SU-DHL-6 (cell line): ENCODE measurements at regions not wholly inside any gene's neighbourhood (a gene's known extent, or its start where the extent isn't known, plus 50 kb on each side); places are given as distances from the start of the nearest gene placed in this dataset.

Experiments used
- H2AFZ ChIP-seq: fragments of 200-600 bp; sonication (generic); 2 replicates; pipeline ENCODE4 v1.6.1; 2014; ENCODE audit warnings: low read depth, mild to moderate bottlenecking, moderate library complexity, mixed read lengths, antibody characterized with exemption, low read length; ENCODE audit not compliant: severe bottlenecking
- H3F3A ChIP-seq: fragments of 200-600 bp; shearing (Covaris generic); 2 replicates; pipeline ENCODE4 v1.6.0; 2016; ENCODE audit warnings: antibody characterized with exemption, mild to moderate bottlenecking; ENCODE audit not compliant: insufficient read depth
- H3K27ac ChIP-seq: fragments of 200-600 bp; sonication (generic); 2 replicates; pipeline ENCODE4 v1.5.1; 2016; ENCODE audit warnings: low read depth, mild to moderate bottlenecking, low read length, moderate library complexity, mixed read lengths
- H3K27me3 ChIP-seq: fragments of 200-600 bp; sonication (generic), shearing (Covaris generic); 2 replicates; pipeline ENCODE4 v1.6.0; 2014; ENCODE audit warnings: mild to moderate bottlenecking, low read length
- H3K36me3 ChIP-seq: fragments of 200-600 bp; sonication (generic); 2 replicates; pipeline ENCODE4 v1.6.1; 2014; ENCODE audit warnings: mild to moderate bottlenecking, low read length, mixed read lengths
- H3K4me2 ChIP-seq: fragments of 300-600, 200-600 bp; shearing (Covaris generic), sonication (generic); 2 replicates; pipeline ENCODE4 v1.6.0; 2014; ENCODE audit warnings: low read length, low read depth, mild to moderate bottlenecking; ENCODE audit not compliant: poor library complexity, severe bottlenecking
- H3K4me3 ChIP-seq: fragments of 200-600 bp; sonication (generic); 2 replicates; pipeline ENCODE4 v1.5.1; 2014; ENCODE audit warnings: antibody characterized with exemption, low read length, mild to moderate bottlenecking, mixed read lengths; ENCODE audit not compliant: insufficient read depth, poor library complexity, severe bottlenecking
- H3K79me2 ChIP-seq: fragments of 200-600 bp; sonication (generic); 2 replicates; pipeline ENCODE4 v1.6.1; 2014; ENCODE audit warnings: mild to moderate bottlenecking, low read length, moderate library complexity; ENCODE audit not compliant: insufficient read depth
- H3K9ac ChIP-seq: fragments of 200-600 bp; sonication (generic); 2 replicates; pipeline ENCODE4 v1.7.0; 2014; ENCODE audit warnings: mild to moderate bottlenecking, low read length
- H3K9me2 ChIP-seq: fragments of 200-600 bp; sonication (generic); replicated peaks from 2 replicates; pipeline ENCODE4 v1.6.1; 2014; ENCODE audit warnings: low read length; ENCODE audit not compliant: insufficient read depth
- H3K9me3 ChIP-seq: fragments of 200-600 bp; sonication (generic); 2 replicates; pipeline ENCODE4 v1.6.1; 2014; ENCODE audit warnings: low read length, mixed read lengths; ENCODE audit not compliant: insufficient read depth
- H4K20me1 ChIP-seq: fragments of 200-600 bp; sonication (generic); 2 replicates; pipeline ENCODE4 v1.6.1; 2014; ENCODE audit warnings: low read depth, mild to moderate bottlenecking, antibody characterized with exemption, low read length, moderate library complexity, mixed read lengths
- EZH2phosphoT487 ChIP-seq: fragments of 200-600 bp; sonication (generic), shearing (Covaris generic); conservative IDR thresholded peaks from 2 replicates; pipeline ENCODE4 v1.6.1; 2018; ENCODE audit warnings: mild to moderate bottlenecking, antibody characterized with exemption, low read length, moderate library complexity, mixed read lengths
- TF ChIP-seq, protein P1 (sequence below): fragments of 200-600 bp; sonication (generic); IDR thresholded peaks from one replicate; pipeline ENCODE4 v1.5.1; 2017; ENCODE audit warnings: antibody characterized with exemption, mild to moderate bottlenecking, low read length, moderate library complexity; ENCODE audit not compliant: insufficient read depth, poor library complexity, severe bottlenecking

DNA sequence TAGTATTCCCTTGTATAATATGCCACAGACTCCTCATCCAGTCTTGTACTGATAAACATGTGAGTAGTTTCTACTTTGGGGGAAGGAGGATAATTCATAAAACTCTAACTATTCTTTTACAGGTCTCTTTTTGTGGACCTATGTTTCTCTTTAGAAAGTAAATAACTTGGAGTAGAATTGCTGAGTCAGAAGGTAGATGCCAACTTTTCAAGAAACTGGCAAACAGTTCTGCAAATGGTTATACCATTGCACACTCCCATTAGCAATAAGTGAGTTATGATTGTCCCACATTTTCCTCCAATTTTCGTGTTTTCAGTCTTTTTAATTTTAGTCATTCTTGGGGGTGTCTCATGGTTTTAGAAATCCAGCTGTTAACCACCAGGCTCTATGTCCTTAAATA is 477.2 kb upstream of the LRRTM4 start:
- no peaks in the 10 kb centered on the region for H3K9me2 ChIP-seq
- no peaks in the 10 kb centered on the region for H4K20me1 ChIP-seq
- TF ChIP-seq EZH2phosphoT487, result no peak
- TF ChIP-seq, protein P1, sequence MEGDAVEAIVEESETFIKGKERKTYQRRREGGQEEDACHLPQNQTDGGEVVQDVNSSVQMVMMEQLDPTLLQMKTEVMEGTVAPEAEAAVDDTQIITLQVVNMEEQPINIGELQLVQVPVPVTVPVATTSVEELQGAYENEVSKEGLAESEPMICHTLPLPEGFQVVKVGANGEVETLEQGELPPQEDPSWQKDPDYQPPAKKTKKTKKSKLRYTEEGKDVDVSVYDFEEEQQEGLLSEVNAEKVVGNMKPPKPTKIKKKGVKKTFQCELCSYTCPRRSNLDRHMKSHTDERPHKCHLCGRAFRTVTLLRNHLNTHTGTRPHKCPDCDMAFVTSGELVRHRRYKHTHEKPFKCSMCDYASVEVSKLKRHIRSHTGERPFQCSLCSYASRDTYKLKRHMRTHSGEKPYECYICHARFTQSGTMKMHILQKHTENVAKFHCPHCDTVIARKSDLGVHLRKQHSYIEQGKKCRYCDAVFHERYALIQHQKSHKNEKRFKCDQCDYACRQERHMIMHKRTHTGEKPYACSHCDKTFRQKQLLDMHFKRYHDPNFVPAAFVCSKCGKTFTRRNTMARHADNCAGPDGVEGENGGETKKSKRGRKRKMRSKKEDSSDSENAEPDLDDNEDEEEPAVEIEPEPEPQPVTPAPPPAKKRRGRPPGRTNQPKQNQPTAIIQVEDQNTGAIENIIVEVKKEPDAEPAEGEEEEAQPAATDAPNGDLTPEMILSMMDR, result no peak

DNA sequence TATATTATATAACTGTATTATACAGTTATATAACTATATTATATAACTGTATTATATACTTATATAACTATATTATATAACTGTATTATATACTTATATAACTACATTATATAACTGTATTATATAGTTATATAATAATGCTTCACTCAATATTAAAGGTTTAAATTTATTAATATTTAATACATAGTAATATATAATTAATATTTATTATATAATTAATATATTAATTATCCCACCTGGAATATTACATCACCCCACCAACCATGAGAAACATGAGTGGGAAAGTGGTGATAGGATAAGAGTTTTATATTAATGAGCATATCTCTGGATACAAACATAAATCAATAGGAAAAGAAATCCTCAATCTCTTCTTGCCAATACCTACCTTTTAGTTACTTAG is 487.1 kb upstream of the LRRTM4 start:
- Histone ChIP-seq H4K20me1 (no peaks in the 10 kb centered on the region), H3K79me2 (no peaks in the 10 kb centered on the region)
- TF ChIP-seq, protein P1, result no peak
- no peak for TF ChIP-seq EZH2phosphoT487

More for the DNA sequence above, 477.2 kb upstream of the LRRTM4 start:
- H3K27me3 ChIP-seq, result no peaks in the 10 kb centered on the region
- no peak overlapping the region for H3K27ac ChIP-seq
- H3K9me3 ChIP-seq, result no peaks in the 10 kb centered on the region
- H3K36me3 ChIP-seq, result no peaks in the 10 kb centered on the region
- no peak overlapping the region for H3K4me3 ChIP-seq
- H3K4me2 ChIP-seq, result no peak overlapping the region
- no peaks in the 10 kb centered on the region for H3K79me2 ChIP-seq
- no peaks in the 10 kb centered on the region for H3F3A ChIP-seq
- H3K9ac ChIP-seq, result no peak overlapping the region
- H2AFZ ChIP-seq, result no peak overlapping the region

DNA sequence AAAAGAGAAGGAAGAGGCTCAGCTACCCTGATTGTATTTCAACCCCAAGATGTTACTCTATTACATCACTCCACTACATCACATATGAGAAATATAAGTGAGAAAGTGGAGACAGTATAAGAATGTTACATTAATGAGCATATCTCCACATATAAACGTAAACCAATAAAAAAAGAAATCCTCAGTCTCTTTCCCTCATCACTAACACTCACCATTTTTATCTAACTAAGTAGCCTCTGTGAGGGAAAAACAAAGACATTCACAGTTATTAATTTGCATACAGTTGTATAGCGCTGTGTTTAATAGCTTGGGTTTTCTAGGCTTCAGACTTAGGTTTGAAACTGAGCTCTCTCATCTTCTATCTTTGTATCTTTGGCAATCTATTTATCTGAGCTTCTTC is 489.1 kb upstream of the LRRTM4 start:
- Histone ChIP-seq H3K36me3 (no peaks in the 10 kb centered on the region), H3K27me3 (no peaks in the 10 kb centered on the region), H3F3A (no peaks in the 10 kb centered on the region), H3K9me2 (no peaks in the 10 kb centered on the region), H3K27ac (no peak overlapping the region), H3K9ac (no peak overlapping the region), H3K4me2 (no peak overlapping the region), H3K79me2 (no peaks in the 10 kb centered on the region), H3K4me3 (no peak overlapping the region), H4K20me1 (no peaks in the 10 kb centered on the region), H3K9me3 (no peaks in the 10 kb centered on the region), H2AFZ (no peak overlapping the region)
- no peak for TF ChIP-seq EZH2phosphoT487
- TF ChIP-seq, protein P1, result no peak

More for the DNA sequence above, 487.1 kb upstream of the LRRTM4 start:
- Histone ChIP-seq H3K9me3 (no peaks in the 10 kb centered on the region), H3K27me3 (no peaks in the 10 kb centered on the region), H2AFZ (no peak overlapping the region), H3K4me3 (no peak overlapping the region), H3K4me2 (no peak overlapping the region), H3K9ac (no peak overlapping the region), H3K27ac (no peak overlapping the region), H3F3A (no peaks in the 10 kb centered on the region), H3K36me3 (no peaks in the 10 kb centered on the region), H3K9me2 (no peaks in the 10 kb centered on the region)

DNA sequence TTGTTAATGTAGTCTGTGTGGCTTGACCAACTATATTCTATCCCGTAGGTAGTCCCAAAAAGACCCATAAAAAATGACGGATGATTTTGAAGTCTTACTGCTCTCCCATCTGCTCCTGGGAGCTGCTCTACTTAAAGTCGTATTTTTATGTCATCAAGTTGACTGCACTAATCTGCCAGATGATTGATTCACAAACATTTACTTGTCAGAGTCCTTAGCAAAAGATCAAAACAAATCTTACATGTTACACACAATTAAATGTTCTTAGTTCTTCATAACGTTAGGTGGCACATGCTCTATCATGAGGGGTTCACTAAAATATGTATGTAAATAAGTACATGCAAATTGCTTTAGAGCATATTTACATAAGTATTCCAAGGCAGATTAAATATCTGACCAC is 498.3 kb upstream of the LRRTM4 start:
- Histone ChIP-seq H3K9ac (no peak overlapping the region), H3K27ac (no peak overlapping the region), H4K20me1 (no peaks in the 10 kb centered on the region), H3K79me2 (no peaks in the 10 kb centered on the region), H3K9me2 (no peaks in the 10 kb centered on the region), H3F3A (no peaks in the 10 kb centered on the region), H3K4me2 (no peak overlapping the region), H3K4me3 (no peak overlapping the region), H3K9me3 (no peaks in the 10 kb centered on the region), H3K27me3 (no peaks in the 10 kb centered on the region), H2AFZ (no peak overlapping the region), H3K36me3 (no peaks in the 10 kb centered on the region)
- TF ChIP-seq EZH2phosphoT487, result no peak
- TF ChIP-seq, protein P1, result no peak
